ENCODE measurements at regions not wholly inside any gene's neighbourhood (a gene's known extent, or its start where the extent isn't known, plus 50 kb on each side); places are given as distances from the start of the nearest gene placed in this dataset.

GRCh38 chr14:65794674-65795279, 382.2 kb downstream of the FUT8 start:
- DNase-seq (ENCODE audit: low read depth), result no peak
- no peak for TF ChIP-seq CTCF (IDR thresholded peaks at IDR 0.05; ENCODE audit: low read length, missing control alignments)
- no peak overlapping the region for H3K4me3 ChIP-seq (replicated peaks; ENCODE audit: low read depth, low read length)

- no peak for TF ChIP-seq CTCF (IDR thresholded peaks at IDR 0.05; ENCODE audit: low read length, missing control alignments)
- no peak for DNase-seq (ENCODE audit: low read depth)
- no peak overlapping the region for H3K4me3 ChIP-seq (replicated peaks; ENCODE audit: low read depth, low read length)
Observed at GRCh38 chr14:65798216-65798615, 385.7 kb downstream of the FUT8 start.

GRCh38 chr14:65800694-65801093, 388.2 kb downstream of the FUT8 start:
- no peak for DNase-seq (ENCODE audit: low read depth)
- no peak overlapping the region for H3K4me3 ChIP-seq (replicated peaks; ENCODE audit: low read depth, low read length)
- TF ChIP-seq CTCF (IDR thresholded peaks at IDR 0.05; ENCODE audit: low read length, missing control alignments), result no peak

- no peak for DNase-seq (ENCODE audit: low read depth)
- H3K4me3 ChIP-seq (replicated peaks; ENCODE audit: low read depth, low read length), result no peak overlapping the region
- no peak for TF ChIP-seq CTCF (IDR thresholded peaks at IDR 0.05; ENCODE audit: low read length, missing control alignments)
Observed at GRCh38 chr14:65802196-65802595, 389.7 kb downstream of the FUT8 start.

- no peak overlapping the region for H3K4me3 ChIP-seq (replicated peaks; ENCODE audit: low read depth, low read length)
- DNase-seq (ENCODE audit: low read depth), result no peak
- no peak for TF ChIP-seq CTCF (IDR thresholded peaks at IDR 0.05; ENCODE audit: low read length, missing control alignments)
Observed at GRCh38 chr14:65803885-65804284, 391.4 kb downstream of the FUT8 start.

GRCh38 chr14:65804439-65805112, 392.0 kb downstream of the FUT8 start:
- no peak overlapping the region for H3K4me3 ChIP-seq (replicated peaks; ENCODE audit: low read depth, low read length)
- no peak for DNase-seq (ENCODE audit: low read depth)
- TF ChIP-seq CTCF (IDR thresholded peaks at IDR 0.05; ENCODE audit: low read length, missing control alignments), result no peak

- no peak overlapping the region for H3K4me3 ChIP-seq (replicated peaks; ENCODE audit: low read depth, low read length)
- no peak for TF ChIP-seq CTCF (IDR thresholded peaks at IDR 0.05; ENCODE audit: low read length, missing control alignments)
- DNase-seq (ENCODE audit: low read depth), result no peak
Observed at GRCh38 chr14:65805113-65805473, 392.6 kb downstream of the FUT8 start.
